HG03378 (cell line): ENCODE measurements at regions not wholly inside any gene's neighbourhood (a gene's known extent, or its start where the extent isn't known, plus 50 kb on each side); places are given as distances from the start of the nearest gene placed in this dataset.
"Not testable (repeated sequence)": the region's sequence is repeated elsewhere in the genome, so short reads cannot be mapped to it uniquely, and the experiment has no call there.

Experiments
- ATAC-seq: cut with Tn5 transposase; IDR thresholded peaks from one replicate; pipeline ENCODE4 v1.9.1; 2021; ENCODE audit warnings: mild to moderate bottlenecking, moderate library complexity; ENCODE audit not compliant: unreplicated experiment

DNA sequence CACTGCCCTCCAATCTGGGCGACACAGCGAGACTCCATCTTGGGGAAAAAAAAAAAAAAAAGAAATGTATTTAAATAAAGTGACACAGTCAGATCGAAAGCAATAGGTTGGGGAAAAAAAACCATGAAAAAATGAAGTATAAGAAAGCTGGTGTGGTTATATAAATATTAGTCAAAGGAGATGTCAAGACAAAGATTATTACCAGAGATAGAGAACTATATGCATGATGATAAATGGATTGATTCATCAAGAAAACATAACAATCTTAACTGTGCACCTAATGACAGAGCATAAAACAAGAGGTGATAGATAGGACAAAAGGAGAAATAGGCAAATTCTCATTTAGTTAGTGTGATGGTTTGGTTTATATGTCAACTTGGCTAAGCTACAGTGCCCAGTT lies 146.9 kb upstream of the AHI1 start:
- ATAC-seq: no peak

DNA sequence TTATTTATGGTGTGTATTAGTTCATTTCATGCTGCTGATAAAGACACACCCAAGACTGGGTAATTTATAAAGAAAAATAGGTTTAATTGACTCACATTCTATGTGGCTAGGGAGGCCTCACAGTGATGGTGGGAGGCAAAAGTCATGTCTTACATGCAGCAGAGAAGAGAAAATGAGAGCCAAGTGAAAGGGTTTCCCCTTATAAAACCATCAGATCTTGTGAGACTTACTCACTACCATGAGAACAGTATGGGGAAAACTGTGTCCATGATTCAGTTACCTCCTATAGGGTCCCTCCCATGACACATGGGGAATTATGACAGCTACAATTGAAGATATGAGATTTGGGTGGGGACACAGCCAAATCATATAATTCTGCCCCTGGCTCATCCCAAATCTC lies 150.0 kb upstream of the AHI1 start:
- no peak for ATAC-seq

DNA sequence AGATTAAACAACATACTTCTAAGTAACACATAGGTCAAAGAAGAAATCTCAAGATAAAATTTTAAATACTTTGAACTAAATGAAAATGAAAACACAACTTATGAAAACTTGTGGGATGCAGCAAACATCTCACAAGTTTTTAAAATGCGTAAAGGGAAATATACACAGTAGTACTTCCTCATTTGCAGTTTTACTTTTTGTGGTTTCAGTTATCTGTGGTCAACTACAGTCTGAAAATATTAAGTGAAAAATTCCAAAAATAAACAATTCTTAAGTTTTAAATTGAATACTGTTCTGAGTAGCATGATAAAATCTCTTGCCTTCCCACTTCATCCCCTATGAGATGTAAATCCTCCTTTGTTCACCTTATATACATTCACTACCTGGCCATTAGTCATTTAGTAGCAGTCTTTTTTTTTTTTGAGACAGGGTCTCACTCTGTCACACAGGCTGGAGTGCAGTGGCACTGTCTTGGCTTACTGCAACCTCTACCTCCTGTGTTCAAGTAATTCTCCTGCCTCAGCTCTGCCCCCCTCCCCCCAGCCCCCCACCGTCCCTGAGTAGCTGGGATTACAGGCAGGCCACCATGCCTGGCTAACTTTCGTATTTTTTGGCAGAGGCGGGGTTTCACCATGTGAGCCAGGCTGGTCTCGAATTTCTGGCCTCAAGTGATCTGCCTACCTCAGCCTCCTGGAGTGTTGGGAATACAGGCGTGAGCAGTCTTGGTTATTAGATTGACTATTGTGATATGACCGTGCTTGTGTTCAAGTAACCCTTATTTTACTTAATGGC lies 154.6 kb upstream of the AHI1 start:
- ATAC-seq: peak; percentile 98

DNA sequence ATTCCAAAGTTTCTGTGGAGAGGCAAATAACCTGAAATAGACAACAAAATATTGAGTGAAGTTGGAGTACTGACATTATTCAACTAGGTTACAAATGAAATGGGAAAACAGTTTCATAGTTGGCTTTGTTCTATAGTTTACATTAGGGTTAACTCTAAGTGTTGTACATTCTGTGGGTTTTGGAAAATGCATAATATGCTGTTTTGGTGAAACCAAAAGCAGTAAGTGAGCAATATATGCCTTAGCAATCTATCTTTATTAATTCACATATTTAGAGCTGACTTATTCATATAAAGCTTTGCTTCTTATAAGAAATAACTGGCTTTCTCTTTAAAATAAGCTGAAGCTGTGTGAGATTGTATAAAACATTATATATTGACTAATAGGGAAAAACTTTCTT lies 157.5 kb upstream of the AHI1 start:
- no peak for ATAC-seq

DNA sequence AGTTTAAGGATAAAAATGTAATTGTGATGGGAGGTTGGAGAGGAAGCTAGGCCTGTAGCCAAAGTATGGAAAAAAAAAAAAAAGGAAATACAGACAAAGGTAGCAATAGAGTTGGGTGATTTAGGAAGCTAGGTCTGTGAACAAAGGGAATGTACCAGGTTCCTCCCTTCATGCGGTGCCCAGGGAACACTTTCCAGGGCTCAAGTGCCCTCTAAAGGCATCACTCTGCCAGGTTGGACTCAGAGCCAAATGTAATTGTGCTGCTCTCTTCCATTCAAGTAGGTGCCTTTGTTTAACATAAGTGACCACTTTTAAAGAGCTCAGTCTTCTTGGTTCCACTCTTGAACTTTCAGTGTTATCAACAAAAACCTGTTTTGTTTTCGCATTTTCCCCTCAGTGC lies 159.7 kb upstream of the AHI1 start:
- ATAC-seq: no peak

DNA sequence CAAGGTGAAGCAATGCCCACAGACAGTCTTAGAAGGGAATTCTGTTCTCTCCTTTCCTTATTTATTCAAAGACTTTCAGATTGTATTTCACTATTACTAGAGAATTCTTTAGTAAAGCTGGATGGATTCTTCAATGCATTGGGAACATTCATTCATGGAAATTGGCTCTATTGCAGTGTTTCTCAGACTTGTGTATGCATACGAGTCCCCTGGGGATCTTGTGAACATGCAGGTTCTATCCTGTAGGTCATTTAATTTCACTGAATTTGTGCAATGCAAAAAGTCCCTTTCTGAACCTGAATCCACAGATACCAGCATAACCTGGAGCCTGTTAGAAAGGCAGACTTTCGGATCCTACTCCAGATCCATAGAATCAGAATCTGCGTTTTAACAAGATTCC lies 160.9 kb upstream of the AHI1 start:
- no peak for ATAC-seq

DNA sequence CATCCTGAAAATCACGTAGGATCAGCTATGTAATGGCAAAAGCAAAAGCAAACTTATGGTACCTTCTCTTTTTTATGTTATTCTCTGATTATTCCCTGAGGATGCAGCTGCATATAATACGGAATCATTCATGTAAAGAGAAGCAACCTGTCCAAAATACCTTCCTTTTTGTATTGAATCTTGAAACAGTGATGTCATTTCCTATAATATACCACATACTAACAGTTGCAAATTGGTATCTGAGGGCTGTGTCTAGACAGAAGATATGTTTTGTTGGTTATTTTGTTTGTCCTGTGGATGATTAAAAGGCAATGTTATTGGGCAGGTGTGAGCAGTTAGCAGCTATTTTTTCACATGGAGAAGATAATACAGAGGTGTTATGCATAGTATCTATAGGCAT lies 161.4 kb upstream of the AHI1 start:
- no peak for ATAC-seq

DNA sequence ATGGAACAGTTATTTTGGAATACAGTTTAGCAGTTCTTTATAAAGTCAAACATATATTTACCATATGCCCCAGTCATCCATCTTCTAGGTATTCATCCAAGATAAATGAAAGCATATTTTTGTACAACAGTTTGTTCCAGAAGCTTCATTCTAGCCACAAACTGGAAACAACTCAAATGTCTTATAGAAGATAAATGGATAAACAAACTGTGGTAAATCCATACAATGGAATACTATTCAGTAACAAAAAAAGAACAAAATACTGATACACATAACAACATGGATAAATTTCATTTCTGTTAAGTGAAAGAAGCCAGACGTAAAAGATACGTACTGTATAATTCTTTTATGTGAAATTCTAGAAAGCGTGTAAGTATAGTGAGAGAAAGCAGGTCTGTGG lies 167.0 kb upstream of the AHI1 start:
- ATAC-seq: no peak

DNA sequence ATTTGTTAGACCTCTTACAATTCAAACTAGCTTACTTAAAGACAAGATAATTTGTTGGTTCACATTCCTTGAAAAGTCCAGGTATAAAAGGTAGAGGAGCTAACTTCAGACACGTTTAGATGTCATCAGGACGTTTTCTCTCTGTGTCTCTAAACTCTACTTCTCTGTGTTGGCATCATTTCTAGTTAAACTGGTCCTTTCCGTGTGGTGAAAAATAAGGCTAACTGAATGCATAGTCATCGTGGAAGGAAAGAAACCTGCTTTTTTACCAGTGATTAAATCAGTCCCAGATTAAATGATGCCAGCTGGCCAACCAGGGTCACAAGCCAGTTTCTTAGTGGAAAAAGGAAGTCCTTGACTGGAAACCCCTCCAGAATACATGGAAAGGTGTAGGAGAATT lies 168.4 kb upstream of the AHI1 start:
- no peak for ATAC-seq

DNA sequence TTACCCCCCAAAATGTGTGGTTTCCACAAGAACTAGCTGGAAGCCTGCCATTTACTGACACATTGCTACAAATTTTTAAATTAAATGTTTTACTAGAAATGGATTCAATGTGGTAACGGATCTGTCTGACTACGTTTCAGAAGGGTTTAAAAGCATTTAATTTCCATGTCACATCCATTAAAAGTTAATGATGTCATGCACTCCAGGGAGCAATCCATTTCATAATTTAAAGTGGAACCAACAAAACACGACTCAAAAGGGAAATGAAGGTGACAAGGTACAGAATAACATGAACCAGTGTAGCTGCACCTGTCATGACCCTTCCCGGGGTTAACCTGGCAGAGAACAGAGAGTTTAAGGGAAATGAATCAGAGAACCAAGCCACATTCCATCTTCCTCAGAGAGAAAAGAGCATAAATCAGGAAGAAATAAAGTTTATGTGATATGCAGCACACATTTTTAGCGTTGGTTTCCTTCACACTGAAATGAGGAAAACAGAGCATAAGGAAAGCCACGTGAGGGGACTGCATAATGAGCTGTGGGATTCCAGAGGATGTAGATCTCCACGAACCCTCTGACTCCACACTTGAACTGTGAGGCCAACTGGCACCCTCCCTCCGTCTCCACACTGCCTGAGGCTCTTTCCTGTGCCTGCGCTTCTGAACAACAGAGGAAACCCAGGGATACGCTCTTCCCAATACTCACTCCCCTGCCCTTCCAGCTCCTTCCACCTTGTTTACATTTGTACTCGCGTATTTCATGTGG lies 170.3 kb upstream of the AHI1 start:
- ATAC-seq: no peak

DNA sequence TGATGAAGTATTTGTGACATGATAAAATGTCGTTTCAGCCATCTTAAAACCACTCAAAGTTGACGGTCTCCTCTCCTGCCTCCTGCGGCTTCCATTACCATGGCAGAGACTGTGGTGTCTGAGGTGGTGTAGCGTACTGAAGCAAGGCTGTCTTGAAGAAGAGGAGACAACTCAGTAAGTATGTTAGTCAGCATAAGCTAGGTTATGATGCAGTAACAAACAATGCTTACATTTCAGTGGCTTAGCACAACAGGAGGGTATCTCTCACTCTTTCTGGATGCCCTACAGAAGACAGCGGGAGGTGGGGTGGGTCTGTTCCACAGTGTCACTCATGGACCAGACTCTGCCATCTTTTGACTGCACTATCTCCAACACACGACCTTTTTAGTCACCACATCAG lies 174.7 kb upstream of the AHI1 start:
- no peak for ATAC-seq

DNA sequence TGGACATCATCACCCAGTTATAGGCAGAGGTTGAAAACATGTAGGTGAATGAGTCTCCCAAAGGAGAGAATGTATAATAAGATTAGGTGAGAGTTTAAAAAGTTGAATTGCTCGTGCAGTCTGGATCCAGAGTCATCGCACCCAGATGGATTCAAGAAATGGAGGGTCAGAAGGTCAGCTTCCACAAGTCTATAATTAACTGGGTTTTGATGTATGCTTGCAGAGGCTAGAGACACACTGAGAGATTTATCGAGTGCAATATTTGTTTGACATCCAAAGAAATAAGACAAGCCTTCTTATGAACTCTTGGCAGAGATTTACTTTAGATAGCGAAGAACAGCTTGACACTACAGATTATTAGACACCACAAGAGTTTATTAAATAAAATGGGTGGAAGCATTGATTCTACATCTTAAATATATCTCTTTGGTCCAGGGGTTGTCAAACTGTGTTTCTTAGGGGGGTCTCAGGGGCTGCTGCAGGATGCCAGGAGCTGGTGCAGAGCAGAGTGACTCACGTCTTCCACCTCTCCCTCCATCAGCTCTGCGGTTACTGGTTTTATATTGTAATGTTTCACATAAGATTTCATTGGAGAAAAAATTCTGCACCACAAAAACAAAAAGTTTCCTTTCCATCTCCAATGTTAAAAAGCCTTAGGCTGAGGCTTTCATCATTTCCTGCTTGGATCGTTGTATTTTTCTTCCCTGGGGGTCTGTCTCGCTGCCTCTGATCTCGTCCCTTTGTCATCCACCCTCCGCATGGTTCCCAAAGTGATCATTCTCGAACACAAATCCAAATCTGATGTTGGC lies 176.2 kb upstream of the AHI1 start:
- no peak for ATAC-seq

DNA sequence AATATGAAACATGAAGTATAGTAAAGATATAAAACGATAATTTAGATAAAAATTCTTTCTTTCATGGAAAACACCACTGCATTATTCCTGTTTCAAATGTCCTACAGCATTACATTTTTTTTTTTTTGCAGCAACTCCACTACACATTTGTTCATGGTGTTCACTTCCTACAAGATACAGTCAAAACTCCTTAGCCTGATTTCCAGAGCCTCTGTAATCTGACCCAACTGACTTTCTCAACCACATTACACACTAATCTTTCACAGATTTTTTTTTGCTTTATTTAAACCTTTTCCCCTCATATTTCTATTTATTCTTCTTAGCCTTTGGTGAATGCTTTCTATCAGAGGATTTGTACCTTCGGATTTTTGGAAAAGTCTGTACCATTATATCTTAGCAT lies 176.5 kb upstream of the PDE7B start:
- ATAC-seq: no peak

DNA sequence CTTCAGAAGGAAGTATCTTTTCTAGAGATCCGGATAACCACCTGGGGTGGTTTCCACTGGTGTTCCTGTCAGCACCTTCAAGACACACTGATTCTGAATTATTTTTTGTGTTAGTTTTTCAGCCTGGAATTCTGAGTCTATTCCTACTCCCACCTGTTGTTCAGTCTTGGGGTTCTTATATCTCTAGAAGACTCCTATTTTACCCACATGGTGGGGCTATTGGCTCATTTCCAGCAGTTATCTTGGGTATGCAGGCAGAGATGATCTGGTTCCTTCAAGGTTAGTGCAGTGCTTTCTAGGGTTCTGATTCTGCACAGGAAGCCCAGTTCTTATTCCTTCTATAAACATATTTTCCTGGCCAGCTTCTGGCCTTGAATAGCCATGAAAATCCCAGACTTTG lies 175.6 kb upstream of the PDE7B start:
- no peak for ATAC-seq

DNA sequence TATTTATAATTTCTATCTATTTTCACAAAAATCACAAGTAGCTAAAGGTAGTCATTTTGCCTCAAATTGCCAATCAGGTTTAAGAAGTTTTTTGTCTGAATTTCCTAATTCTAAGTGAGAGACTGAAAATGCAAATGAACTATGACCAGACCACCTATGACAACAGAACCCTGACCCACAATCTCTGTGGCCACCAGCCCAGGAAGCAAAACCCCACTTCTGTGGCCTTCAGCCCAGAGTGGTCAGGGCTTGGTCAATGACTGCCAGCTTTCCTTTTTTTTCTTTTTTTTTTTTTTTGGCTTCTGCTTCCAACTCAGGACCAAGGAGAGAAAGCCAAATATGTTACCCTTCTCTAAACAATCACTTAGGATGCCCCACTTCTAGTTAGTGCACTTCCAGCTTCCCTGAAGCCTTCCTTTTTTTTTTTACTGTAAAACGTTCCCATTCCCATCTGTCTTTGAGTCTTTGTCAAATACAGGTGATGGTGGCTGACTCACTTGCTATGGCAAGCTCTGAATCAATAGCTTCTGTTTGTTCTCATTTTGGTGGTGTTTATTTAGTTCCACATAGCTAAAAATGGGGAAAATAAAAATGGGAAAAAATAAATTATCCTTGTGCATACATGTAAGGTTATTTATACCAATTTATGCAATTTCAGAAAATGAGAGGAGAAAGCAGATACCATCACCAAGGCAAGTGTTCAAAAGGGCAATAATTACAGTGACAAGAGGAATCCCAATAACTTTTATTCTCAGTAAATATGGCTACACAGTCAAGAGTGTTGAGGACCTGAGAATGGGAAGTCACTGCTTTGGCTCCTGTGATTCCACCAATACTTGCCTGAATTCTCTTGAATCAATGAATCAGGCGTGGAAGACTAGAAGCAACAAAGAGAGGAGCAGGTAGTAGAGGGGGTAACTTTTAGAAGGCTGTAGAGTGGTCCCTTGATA lies 170.3 kb upstream of the PDE7B start:
- no peak for ATAC-seq

DNA sequence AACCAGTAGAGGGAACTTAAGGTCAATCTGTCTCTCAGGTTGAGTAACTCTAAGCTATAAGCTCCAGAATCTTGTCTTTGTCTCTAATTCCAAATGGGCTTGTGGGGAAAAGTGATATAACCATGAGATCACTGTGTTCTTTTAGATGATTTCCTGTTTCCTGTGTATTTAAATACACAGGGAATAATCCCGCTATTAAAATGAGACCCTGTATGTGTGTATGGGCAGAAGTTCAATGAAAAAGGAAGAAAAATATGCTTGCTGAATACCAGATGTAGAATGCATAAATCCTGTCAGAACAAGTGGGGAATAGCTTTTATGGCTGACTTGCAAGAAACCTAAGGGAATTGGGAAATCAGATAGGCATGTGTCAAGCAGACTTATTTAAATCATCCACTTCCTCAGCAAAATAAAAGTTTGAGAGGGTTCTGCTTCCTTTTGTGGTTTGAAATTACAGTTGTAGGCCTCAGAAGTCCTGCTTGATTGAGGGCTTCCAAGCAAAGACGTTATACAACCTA lies 164.7 kb upstream of the PDE7B start:
- ATAC-seq: no peak

DNA sequence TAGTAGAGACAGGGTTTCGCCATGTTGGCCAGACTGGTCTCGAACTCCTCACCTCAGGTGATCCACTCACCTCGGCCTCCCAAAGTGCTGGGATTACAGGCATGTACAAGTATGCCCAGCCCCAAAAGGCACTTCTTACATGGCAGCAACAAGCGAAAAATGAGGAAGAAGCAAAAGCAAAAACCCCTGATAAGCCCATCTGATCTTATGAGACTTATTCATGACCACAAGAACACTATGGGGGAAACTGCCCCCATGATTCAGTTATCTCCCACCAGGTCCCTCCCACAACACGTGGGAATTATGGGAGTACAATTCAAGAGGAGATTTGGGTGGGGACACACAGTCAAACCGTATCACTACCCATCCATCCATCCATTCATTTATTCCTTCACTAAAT lies 163.0 kb upstream of the PDE7B start:
- ATAC-seq: not testable (repeated sequence)

DNA sequence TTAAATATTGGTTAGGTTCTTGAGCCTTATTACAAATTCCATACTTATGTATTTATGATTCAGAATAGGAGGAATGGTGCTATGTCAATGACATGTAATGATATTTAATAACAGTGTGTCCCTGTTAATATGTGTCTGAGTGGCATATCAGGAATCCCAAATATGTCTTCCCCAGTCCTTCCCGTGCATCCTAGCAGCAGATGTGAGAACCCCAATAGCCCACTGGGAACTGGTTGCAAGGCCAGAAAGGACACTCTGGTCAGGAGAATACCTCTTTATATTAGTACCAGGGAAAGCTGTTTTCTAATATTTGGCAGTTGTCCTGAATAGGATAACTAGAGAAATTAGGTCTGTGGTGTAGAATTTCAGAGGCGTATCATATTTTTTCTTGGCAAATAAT lies 159.1 kb upstream of the PDE7B start:
- no peak for ATAC-seq

DNA sequence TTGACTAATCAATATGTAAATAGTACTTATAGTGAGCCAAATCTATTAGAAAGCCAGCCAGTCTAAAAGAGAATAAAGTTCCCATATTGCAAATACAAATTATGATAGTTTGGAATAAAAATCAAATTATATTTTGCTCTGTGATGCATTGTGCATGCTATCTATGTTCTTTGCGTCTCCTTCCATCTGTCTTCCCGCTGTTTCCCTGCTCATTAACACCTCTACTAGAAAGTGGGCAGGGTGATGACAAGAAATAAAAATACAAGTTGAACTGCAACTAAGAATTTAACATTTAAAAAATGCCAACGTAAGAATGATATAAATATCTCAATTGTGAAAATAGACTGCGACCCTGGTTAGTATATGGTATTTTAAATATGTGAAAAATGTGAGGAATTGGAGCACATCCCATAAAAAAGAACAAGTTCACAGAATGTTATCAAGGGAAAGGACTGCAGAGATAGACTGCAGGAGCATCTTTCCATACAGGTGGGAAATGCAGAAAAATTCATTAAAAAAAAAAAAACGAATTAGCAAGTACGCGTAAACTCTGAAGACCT lies 157.6 kb upstream of the PDE7B start:
- ATAC-seq: no peak

DNA sequence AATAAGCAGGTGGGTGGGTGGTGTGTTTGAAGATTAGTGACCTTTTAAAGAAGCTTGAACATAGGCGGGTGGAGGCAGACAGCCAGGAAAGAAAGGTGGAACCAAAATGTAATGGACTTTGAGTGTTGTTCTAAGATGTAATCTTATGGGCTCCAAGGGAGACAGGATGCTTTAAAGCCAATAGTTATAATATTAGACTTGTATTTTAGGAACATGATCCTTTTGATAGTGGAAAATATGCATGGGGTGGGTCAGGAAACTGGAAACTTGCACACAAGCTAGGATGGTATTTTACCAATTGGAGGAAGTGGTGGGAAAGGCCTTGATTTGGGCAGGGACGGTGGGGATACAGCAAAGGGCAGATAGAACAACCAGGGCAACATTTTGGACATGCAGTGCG lies 151.8 kb upstream of the PDE7B start:
- ATAC-seq: no peak
